ENCODE measurements at regions not wholly inside any gene's neighbourhood (a gene's known extent, or its start where the extent isn't known, plus 50 kb on each side); places are given as distances from the start of the nearest gene placed in this dataset.

DNA sequence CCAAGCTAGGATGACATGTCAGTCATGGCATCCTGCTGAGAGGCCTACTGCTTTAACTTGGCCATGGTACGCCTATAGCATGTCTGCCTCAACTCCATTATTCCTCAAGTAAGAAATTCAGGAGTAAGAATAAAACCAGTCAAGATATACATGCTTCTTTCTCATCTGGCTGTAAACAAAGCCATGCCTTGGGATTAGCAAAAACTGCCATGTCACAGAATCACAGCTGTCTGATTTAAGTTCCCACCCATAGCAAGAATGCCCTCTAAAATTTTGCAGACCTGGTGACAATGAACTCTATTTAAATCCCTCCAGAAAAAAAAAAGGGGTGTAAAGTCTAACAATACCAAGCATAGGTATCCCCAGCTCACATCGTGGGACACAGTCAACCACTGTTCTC lies 55.6 kb upstream of the ACAN start:
- no peak for DNase-seq
- CTCF ChIA-PET = interaction anchor here (0.8 kb wide), 1 partner anchor 25 kb away, joined by 3 read pairs; no protein-coding TSS in a partner anchor
- POLR2A ChIA-PET = no interaction called here

DNA sequence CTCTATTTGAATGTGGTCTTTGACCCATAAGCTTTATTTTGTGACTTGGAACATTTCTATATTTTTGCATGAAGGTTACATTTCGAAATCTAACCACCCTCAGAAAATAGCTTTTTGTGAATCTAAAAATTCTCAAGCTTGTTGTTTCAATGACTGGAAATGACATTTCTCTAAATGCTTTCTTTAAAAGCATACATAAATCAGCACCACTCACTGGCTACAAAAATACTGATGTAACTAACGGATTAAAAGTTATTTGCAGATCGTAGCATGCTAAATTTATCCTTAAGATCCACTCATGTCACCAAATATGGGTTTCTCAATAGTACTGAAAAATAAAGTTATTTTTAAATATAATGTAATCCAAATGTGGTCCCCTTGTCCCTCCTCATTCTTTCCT lies 55.2 kb upstream of the ACAN start:
- CTCF ChIA-PET = interaction anchor here (0.8 kb wide), 1 partner anchor 25 kb away, joined by 3 read pairs; no protein-coding TSS in a partner anchor
- no peak for DNase-seq
- POLR2A ChIA-PET = no interaction called here
- no peak overlapping the region for H3K27ac Mint-ChIP-seq
- H3K9me3 Mint-ChIP-seq = no peaks in the 10 kb centered on the region
- no peaks in the 10 kb centered on the region for H3K36me3 Mint-ChIP-seq (ENCODE audit: low read depth)
- peaks cover 34% of the 10 kb centered on the region for H3K27me3 Mint-ChIP-seq
- H3K4me1 Mint-ChIP-seq = no peaks in the 10 kb centered on the region
- H3K4me3 Mint-ChIP-seq = no peak overlapping the region

More for the DNA sequence above, 55.6 kb upstream of the ACAN start:
- no peaks in the 10 kb centered on the region for H3K4me1 Mint-ChIP-seq
- no peaks in the 10 kb centered on the region for H3K9me3 Mint-ChIP-seq
- no peak overlapping the region for H3K4me3 Mint-ChIP-seq
- H3K27me3 Mint-ChIP-seq = peaks cover 31% of the 10 kb centered on the region
- no peaks in the 10 kb centered on the region for H3K36me3 Mint-ChIP-seq (ENCODE audit: low read depth)
- no peak overlapping the region for H3K27ac Mint-ChIP-seq

DNA sequence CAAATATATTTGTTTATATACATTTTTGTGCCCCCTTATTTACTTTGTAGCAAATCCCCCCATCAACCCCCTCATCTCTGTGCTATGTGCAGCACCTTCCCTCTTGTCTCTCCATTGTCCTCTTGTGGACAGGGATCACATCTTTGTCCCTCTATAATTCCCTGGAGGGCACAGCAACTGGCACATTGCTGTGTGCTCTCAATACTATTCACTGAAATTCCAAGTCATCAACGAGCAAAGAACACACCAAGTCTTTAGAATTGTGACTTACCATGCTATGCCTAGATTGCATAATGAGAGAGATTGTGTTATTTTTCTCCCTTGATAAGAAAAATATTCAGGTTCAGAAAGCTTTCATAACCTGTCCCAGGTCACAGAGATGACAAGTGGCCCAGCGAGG lies 54.6 kb upstream of the ACAN start:
- no peaks in the 10 kb centered on the region for H3K9me3 Mint-ChIP-seq
- no peak overlapping the region for H3K27ac Mint-ChIP-seq
- no peaks in the 10 kb centered on the region for H3K4me1 Mint-ChIP-seq
- CTCF ChIA-PET = no interaction called here
- H3K27me3 Mint-ChIP-seq = peaks cover 35% of the 10 kb centered on the region
- POLR2A ChIA-PET = no interaction called here
- no peak for DNase-seq
- no peaks in the 10 kb centered on the region for H3K36me3 Mint-ChIP-seq (ENCODE audit: low read depth)
- no peak overlapping the region for H3K4me3 Mint-ChIP-seq

- POLR2A ChIA-PET = no interaction called here
- Mint-ChIP-seq H3K27me3 (peaks cover 33% of the 10 kb centered on the region), H3K4me3 (no peak overlapping the region), H3K4me1 (no peaks in the 10 kb centered on the region), H3K27ac (no peak overlapping the region), H3K9me3 (no peaks in the 10 kb centered on the region), H3K36me3 (ENCODE audit: low read depth) (no peaks in the 10 kb centered on the region)
- DNase-seq = no peak
- CTCF ChIA-PET = no interaction called here
Measured at GRCh38 chr15:88749699-88750098, 53.5 kb upstream of the ACAN start.

DNA sequence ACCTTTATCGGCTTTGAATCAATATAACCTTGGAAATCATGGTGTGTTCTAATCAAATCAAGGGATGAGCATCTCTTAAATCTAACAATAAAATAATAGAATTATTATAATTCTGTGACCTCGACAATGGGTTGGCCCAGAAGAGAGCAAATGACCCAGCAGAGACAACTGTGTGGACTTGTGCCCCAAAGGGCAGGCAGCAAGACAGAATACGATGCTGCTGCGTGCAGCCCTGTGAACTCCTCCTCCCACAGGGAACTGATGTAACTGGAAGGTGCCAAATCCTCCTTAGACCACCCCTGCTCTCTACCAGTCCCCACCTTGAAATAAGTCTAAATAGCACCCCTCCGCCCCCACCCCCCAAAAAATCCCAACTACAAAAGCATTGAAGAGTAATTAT lies 50.7 kb upstream of the ACAN start:
- no peaks in the 10 kb centered on the region for H3K36me3 Mint-ChIP-seq (ENCODE audit: low read depth)
- no peak overlapping the region for H3K4me3 Mint-ChIP-seq
- no peak overlapping the region for H3K27ac Mint-ChIP-seq
- peaks cover 17% of the 10 kb centered on the region for H3K27me3 Mint-ChIP-seq
- H3K4me1 Mint-ChIP-seq = no peaks in the 10 kb centered on the region
- H3K9me3 Mint-ChIP-seq = no peaks in the 10 kb centered on the region
- POLR2A ChIA-PET = no interaction called here
- CTCF ChIA-PET = no interaction called here
- DNase-seq = no peak

DNA sequence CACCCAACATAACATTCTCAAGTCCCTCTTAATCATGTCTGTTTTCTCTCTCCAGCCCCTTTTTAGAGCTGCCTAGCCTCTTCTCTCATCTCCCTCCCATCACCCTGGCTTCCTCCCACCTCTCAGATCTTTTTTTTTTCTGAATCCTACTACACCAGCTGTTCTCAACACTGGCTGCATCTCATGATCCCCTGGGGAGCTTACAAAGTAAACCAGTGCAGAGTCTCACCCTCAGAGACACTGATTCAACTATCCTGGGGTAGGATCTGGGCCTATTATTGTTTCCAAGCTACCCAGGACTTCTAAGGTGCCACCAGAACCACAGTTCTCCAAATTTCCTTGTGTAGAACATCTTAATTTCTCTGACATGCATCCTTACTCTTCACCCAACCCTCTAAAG lies 50.3 kb upstream of the ACAN start:
- DNase-seq = no peak
- Mint-ChIP-seq H3K9me3 (no peaks in the 10 kb centered on the region), H3K36me3 (ENCODE audit: low read depth) (no peaks in the 10 kb centered on the region), H3K4me3 (no peak overlapping the region), H3K27ac (no peak overlapping the region), H3K27me3 (peaks cover 17% of the 10 kb centered on the region), H3K4me1 (no peaks in the 10 kb centered on the region)
- POLR2A ChIA-PET = no interaction called here
- CTCF ChIA-PET = no interaction called here

Measured in activated CD4-positive, alpha-beta T cell treated with anti-CD3 and anti-CD28 coated beads, Interleukin-2, amount 10 ng/mL, durations not matched to agents 7 days and 5 days (primary cell).